Tibial artery (tissue), 4 donors: ENCODE measurements at regions not wholly inside any gene's neighbourhood (a gene's known extent, or its start where the extent isn't known, plus 50 kb on each side); places are given as distances from the start of the nearest gene placed in this dataset.
"Not testable (repeated sequence)": the region's sequence is repeated elsewhere in the genome, so short reads cannot be mapped to it uniquely, and the experiment has no call there.

ENCODE experiments used
- DNase-seq, 2 donors: peaks; one replicate each; pipeline ENCODE4 v3.0.0-alpha.2; 2019
- H3K27ac ChIP-seq, 2 donors: fragments of 200-600 bp; sonication (generic) in 1 of 2; 1 replicate in 1 of 2; 2 replicates in 1 of 2; pipeline ENCODE4 v1.5.1; 2018 to 2019; ENCODE audit warnings: mild to moderate bottlenecking in 1 of 2
- H3K27me3 ChIP-seq, 2 donors: fragments of 200-600 bp; sonication (generic) in 1 of 2; one replicate each; pipeline versions ENCODE4 v1.5.1 to v1.6.0; 2016 to 2019
- H3K36me3 ChIP-seq, 3 donors: fragments of 200-600 bp; sonication (generic) in 2 of 3; one replicate each; pipeline ENCODE4 v1.5.1; 2016 to 2019; ENCODE audit warnings: mild to moderate bottlenecking in 2 of 3
- H3K4me1 ChIP-seq, 4 donors: fragments of 200-600 bp; sonication (generic) in 2 of 4; 1 replicate in 3 of 4; 2 replicates in 1 of 4; pipeline ENCODE4 v1.5.1; 2016 to 2019
- H3K4me3 ChIP-seq, 2 donors: fragments of 200-600 bp; sonication (generic) in 1 of 2; 1 replicate in 1 of 2; 2 replicates in 1 of 2; pipeline ENCODE4 v1.5.1; 2018 to 2019; ENCODE audit warnings: mild to moderate bottlenecking in 2 of 2
- H3K9me3 ChIP-seq, 3 donors: fragments of 200-600 bp; sonication (generic) in 1 of 3; one replicate each; pipeline ENCODE4 v1.5.1; 2016 to 2019
- CTCF ChIP-seq, 2 experiments: fragments of 200-600 bp in 1 of 2; fragments of 450-650 bp in 1 of 2; IDR thresholded peaks; one replicate each; pipeline ENCODE4 v1.5.1; 2017 to 2019; ENCODE audit warnings: antibody characterized with exemption in 2 of 2, mild to moderate bottlenecking in 1 of 2, moderate library complexity in 1 of 2
- intact Hi-C: fragments of 100-400 bp; cut with DNase I; formaldehyde crosslinking; loops from one replicate; pipeline ENCODE4 v1.15.0; 2023; ENCODE audit warnings: low total_unique reads

GRCh38 chr2:179331061-179331460, 66.4 kb upstream of the SESTD1 start:
- intact Hi-C loops = no loop called here
- Histone ChIP-seq H3K4me1 (peaks cover 0 to 7% (median 0%) of the 10 kb centered on the region in 4 donors), H3K27me3 (no peaks in the 10 kb centered on the region), H3K27ac (no peak overlapping the region), H3K4me3 (no peak overlapping the region), H3K36me3 (no peaks in the 10 kb centered on the region), H3K9me3 (peaks cover 0 to 6% (median 0%) of the 10 kb centered on the region in 3 donors)
- no peak for DNase-seq
- TF ChIP-seq CTCF (IDR thresholded peaks at IDR 0.05) = no peak

DNA sequence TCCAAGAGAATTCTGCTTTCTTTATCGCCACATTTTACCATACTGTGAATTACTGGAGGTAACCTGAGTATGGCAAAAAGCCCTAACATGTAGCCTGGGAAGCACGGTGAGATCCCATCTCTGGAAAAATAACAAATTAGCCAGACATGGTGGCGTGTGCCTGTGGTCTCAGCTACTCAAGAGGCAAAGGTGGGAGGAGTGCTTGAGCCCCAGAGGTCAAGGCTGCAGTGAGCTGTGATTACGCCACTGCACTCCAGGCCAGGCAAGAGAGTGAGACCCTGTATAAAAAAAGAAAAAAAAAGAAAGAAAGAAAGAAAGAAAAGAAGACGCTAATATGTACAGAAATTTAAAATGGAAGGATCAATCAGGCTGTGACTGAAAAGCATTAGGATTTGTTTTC, 57.7 kb upstream of the SESTD1 start:
- TF ChIP-seq CTCF (IDR thresholded peaks at IDR 0.05) = no peak
- Histone ChIP-seq H3K4me3 (no peak overlapping the region), H3K27ac (no peak overlapping the region), H3K27me3 (no peaks in the 10 kb centered on the region), H3K4me1 (no peaks in the 10 kb centered on the region), H3K9me3 (no peaks in the 10 kb centered on the region), H3K36me3 (no peaks in the 10 kb centered on the region)
- intact Hi-C loops = no loop called here
- no peak for DNase-seq

- H3K27me3 ChIP-seq, intact Hi-C loops, DNase-seq, H3K36me3 ChIP-seq, H3K4me3 ChIP-seq, H3K27ac ChIP-seq, H3K9me3 ChIP-seq, H3K4me1 ChIP-seq: not testable (repeated sequence)
Measured at GRCh38 chr2:179321034-179321433, 56.4 kb upstream of the SESTD1 start.

DNA sequence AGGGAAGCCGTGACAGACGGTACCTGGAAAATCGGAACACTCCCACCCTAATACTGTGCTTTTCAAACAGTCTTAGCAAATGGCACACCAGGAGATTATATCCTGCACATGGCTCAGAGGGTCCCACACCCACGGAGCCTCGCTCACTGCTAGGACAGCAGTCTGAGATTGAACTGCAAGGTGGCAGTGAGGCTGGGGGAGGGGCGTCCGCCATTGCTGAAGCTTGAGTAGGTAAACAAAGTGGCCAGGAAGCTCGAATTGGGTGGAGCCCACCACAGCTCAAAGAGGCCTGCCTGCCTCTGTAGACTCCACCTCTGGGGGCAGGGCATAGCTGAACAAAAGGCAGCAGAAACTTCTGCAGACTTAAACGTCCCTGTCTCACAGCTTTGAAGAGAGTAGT, 50.1 kb upstream of the SESTD1 start:
- H3K4me3 ChIP-seq, H3K36me3 ChIP-seq, H3K27ac ChIP-seq, H3K27me3 ChIP-seq, DNase-seq, H3K4me1 ChIP-seq, H3K9me3 ChIP-seq, intact Hi-C loops: not testable (repeated sequence)
